ENCODE measurements at regions not wholly inside any gene's neighbourhood (a gene's known extent, or its start where the extent isn't known, plus 50 kb on each side); places are given as distances from the start of the nearest gene placed in this dataset.

DNA sequence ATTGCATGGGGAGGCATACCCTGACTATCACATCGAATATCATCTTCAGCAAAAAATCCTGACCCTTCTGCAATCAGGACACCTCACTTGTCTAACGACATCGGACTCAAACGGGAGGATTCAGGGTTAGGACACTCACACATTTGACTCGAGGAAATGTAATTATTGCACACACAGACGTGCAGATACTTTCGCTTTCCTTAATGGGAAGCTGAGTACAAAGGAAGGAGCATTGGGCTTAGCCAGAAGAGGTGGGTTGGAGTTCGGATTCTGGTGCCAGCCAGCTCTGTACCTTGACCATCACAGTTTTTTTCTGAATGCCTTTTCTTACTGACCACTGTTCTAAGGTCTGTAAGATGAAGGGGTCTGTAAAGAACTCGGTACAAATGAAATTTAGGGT, 260.4 kb downstream of the GALC start:
- TF ChIP-seq, protein P1, sequence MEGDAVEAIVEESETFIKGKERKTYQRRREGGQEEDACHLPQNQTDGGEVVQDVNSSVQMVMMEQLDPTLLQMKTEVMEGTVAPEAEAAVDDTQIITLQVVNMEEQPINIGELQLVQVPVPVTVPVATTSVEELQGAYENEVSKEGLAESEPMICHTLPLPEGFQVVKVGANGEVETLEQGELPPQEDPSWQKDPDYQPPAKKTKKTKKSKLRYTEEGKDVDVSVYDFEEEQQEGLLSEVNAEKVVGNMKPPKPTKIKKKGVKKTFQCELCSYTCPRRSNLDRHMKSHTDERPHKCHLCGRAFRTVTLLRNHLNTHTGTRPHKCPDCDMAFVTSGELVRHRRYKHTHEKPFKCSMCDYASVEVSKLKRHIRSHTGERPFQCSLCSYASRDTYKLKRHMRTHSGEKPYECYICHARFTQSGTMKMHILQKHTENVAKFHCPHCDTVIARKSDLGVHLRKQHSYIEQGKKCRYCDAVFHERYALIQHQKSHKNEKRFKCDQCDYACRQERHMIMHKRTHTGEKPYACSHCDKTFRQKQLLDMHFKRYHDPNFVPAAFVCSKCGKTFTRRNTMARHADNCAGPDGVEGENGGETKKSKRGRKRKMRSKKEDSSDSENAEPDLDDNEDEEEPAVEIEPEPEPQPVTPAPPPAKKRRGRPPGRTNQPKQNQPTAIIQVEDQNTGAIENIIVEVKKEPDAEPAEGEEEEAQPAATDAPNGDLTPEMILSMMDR (conservative IDR thresholded peaks at IDR 0.05; ENCODE audit: low read depth, low read length) = no peak
- Histone ChIP-seq H3K4me1 (ENCODE audit: low read depth, poor library complexity, severe bottlenecking) (no peaks in the 10 kb centered on the region), H2AFZ (ENCODE audit: low read depth) (no peak overlapping the region)

DNA sequence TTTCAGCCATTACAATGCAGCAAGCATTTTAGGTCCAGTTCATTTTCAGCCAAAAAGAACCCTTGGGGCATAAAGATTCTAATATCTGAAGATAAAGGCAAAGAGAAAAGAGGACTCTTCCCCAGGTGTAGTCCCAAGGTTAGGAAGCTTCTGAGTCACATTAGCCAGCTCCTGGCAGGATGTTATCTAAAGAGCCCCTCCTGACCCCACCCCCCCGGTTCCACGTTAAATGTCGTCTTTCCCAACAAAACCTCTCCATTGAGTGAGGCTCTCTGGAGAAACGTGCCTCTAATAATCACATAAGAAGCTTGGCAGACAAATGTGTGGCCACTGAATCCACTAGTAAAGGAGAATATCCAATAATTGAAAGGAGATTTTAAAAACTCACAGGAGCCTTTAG, 267.7 kb downstream of the GALC start:
- no peak overlapping the region for H2AFZ ChIP-seq (ENCODE audit: low read depth)
- TF ChIP-seq, protein P1 (conservative IDR thresholded peaks at IDR 0.05; ENCODE audit: low read depth, low read length) = no peak
- no peak overlapping the region for H3K4me2 ChIP-seq
- no peaks in the 10 kb centered on the region for H3K79me2 ChIP-seq (ENCODE audit: insufficient read depth, low read depth)
- H3K4me1 ChIP-seq (ENCODE audit: low read depth, poor library complexity, severe bottlenecking) = no peaks in the 10 kb centered on the region
- H3K9ac ChIP-seq = no peak overlapping the region
- H4K20me1 ChIP-seq (ENCODE audit: insufficient read depth) = no peaks in the 10 kb centered on the region
- no peaks in the 10 kb centered on the region for H3K36me3 ChIP-seq (ENCODE audit: insufficient read depth)
- no peaks in the 10 kb centered on the region for H3K27me3 ChIP-seq (ENCODE audit: insufficient read depth, low read depth)
- no peak overlapping the region for H3K4me3 ChIP-seq (IDR thresholded peaks at IDR 0.05; ENCODE audit: insufficient read depth, low read depth, low read length)
- no peak overlapping the region for H3K27ac ChIP-seq

More for the DNA sequence above, 260.4 kb downstream of the GALC start:
- Histone ChIP-seq H3K4me3 (IDR thresholded peaks at IDR 0.05; ENCODE audit: insufficient read depth, low read depth, low read length) (no peak overlapping the region), H3K36me3 (ENCODE audit: insufficient read depth) (no peaks in the 10 kb centered on the region), H3K4me2 (no peak overlapping the region), H3K79me2 (ENCODE audit: insufficient read depth, low read depth) (no peaks in the 10 kb centered on the region), H3K9ac (no peak overlapping the region), H3K27ac (no peak overlapping the region), H4K20me1 (ENCODE audit: insufficient read depth) (no peaks in the 10 kb centered on the region), H3K27me3 (ENCODE audit: insufficient read depth, low read depth) (no peaks in the 10 kb centered on the region)

DNA sequence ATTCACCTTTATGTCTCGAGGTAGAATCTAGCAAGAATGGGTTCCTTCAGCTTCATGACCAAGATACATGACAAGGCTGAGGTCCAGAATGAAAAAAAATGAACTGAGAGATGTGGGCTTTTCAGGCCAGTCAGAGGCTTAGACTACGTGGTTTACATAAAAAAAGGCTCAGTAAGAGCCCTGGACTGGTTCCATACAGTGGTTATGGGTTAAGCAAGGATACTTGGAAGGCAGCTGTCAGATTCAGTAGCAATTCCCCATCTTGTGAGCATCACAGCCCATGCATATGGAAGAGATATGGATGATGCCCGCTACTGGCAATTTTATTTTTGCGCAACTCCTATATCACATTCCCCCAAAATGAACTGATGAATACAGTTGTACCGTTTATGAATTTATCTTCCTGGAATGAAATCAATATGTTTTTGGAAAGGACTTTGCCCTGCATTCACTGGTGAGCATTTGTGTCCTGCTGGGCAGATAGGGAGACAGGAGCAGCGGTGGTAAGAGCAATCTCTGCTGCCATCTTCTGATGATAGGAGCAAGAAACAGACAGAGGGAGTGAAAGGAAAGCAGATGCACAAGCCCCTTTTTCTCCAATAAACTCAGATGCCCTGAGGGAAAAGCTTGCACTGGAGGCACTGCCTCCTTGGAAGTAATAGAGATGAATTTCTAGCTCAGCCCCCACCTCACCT, 280.4 kb downstream of the GALC start:
- H3K36me3 ChIP-seq (ENCODE audit: insufficient read depth) = no peaks in the 10 kb centered on the region
- no peaks in the 10 kb centered on the region for H3K27me3 ChIP-seq (ENCODE audit: insufficient read depth, low read depth)
- H3K79me2 ChIP-seq (ENCODE audit: insufficient read depth, low read depth) = no peaks in the 10 kb centered on the region
- no peak overlapping the region for H3K9ac ChIP-seq
- no peaks in the 10 kb centered on the region for H3K4me1 ChIP-seq (ENCODE audit: low read depth, poor library complexity, severe bottlenecking)
- no peak overlapping the region for H3K27ac ChIP-seq
- H3K4me2 ChIP-seq = no peak overlapping the region
- no peak overlapping the region for H2AFZ ChIP-seq (ENCODE audit: low read depth)
- no peak overlapping the region for H3K4me3 ChIP-seq (IDR thresholded peaks at IDR 0.05; ENCODE audit: insufficient read depth, low read depth, low read length)
- TF ChIP-seq, protein P1 (conservative IDR thresholded peaks at IDR 0.05; ENCODE audit: low read depth, low read length) = no peak
- H4K20me1 ChIP-seq (ENCODE audit: insufficient read depth) = no peaks in the 10 kb centered on the region

DNA sequence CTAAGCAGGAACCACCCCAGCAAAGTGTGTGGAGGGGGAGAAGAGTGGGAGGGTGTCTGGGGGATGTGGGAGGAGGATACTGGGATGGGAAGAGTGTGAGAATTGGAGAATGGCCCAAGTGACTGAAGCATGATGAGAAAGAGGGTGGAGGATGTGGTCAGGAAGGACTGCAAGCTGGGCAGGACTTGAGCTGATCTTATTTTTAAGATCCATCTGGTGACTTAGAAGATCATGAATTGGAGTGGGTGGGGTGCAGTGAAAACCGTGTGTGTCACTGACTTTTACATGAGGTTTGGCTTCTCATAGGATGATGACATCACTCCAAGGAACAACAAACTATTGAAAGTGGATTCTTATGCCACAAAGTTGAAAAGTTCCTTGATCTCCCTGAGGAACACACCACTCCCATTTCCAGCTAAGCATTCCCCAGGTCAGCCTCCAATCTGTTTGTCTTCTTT, 287.5 kb downstream of the GALC start:
- H3K36me3 ChIP-seq (ENCODE audit: insufficient read depth) = no peaks in the 10 kb centered on the region
- no peaks in the 10 kb centered on the region for H4K20me1 ChIP-seq (ENCODE audit: insufficient read depth)
- no peaks in the 10 kb centered on the region for H3K4me1 ChIP-seq (ENCODE audit: low read depth, poor library complexity, severe bottlenecking)
- TF ChIP-seq, protein P1 (conservative IDR thresholded peaks at IDR 0.05; ENCODE audit: low read depth, low read length) = no peak
- H3K79me2 ChIP-seq (ENCODE audit: insufficient read depth, low read depth) = no peaks in the 10 kb centered on the region
- H3K4me2 ChIP-seq = no peak overlapping the region
- no peak overlapping the region for H2AFZ ChIP-seq (ENCODE audit: low read depth)
- no peak overlapping the region for H3K9ac ChIP-seq
- no peaks in the 10 kb centered on the region for H3K27me3 ChIP-seq (ENCODE audit: insufficient read depth, low read depth)
- H3K4me3 ChIP-seq (IDR thresholded peaks at IDR 0.05; ENCODE audit: insufficient read depth, low read depth, low read length) = no peak overlapping the region
- H3K27ac ChIP-seq = no peak overlapping the region

All from KMS-11 (cell line).